WI38 (cell line): ENCODE measurements at regions not wholly inside any gene's neighbourhood (a gene's known extent, or its start where the extent isn't known, plus 50 kb on each side); places are given as distances from the start of the nearest gene placed in this dataset.

Source experiments
- H3K4me3 ChIP-seq: 2 replicates; pipeline ENCODE4 v1.5.1; 2011; ENCODE audit warnings: low read depth, mild to moderate bottlenecking, control low read depth, low read length
- CTCF ChIP-seq: IDR thresholded peaks from 2 replicates; pipeline ENCODE4 v1.5.1; 2012; ENCODE audit warnings: low read depth, mild to moderate bottlenecking, control low read depth, low read length

- no peak overlapping the region for H3K4me3 ChIP-seq
- no peak for TF ChIP-seq CTCF
These were observed 654.2 kb downstream of the MED13L start for GRCh38 chr12:115623275-115623674.

GRCh38 chr12:115620816-115621215 lies 656.7 kb downstream of the MED13L start:
- no peak overlapping the region for H3K4me3 ChIP-seq
- TF ChIP-seq CTCF, result no peak

GRCh38 chr12:115619889-115620288 lies 657.6 kb downstream of the MED13L start:
- TF ChIP-seq CTCF, result no peak
- no peak overlapping the region for H3K4me3 ChIP-seq

GRCh38 chr12:115619061-115619460 lies 658.4 kb downstream of the MED13L start:
- no peak for TF ChIP-seq CTCF
- H3K4me3 ChIP-seq, result no peak overlapping the region

GRCh38 chr12:115618105-115618504 lies 659.4 kb downstream of the MED13L start:
- no peak overlapping the region for H3K4me3 ChIP-seq
- no peak for TF ChIP-seq CTCF

GRCh38 chr12:115617391-115617790 lies 660.1 kb downstream of the MED13L start:
- TF ChIP-seq CTCF, result no peak
- H3K4me3 ChIP-seq, result no peak overlapping the region

GRCh38 chr12:115611477-115611876 lies 666.0 kb downstream of the MED13L start:
- TF ChIP-seq CTCF, result no peak
- H3K4me3 ChIP-seq, result no peak overlapping the region
